22Rv1 (cell line): ENCODE measurements at regions not wholly inside any gene's neighbourhood (a gene's known extent, or its start where the extent isn't known, plus 50 kb on each side); places are given as distances from the start of the nearest gene placed in this dataset.
"Not testable (repeated sequence)": the region's sequence is repeated elsewhere in the genome, so short reads cannot be mapped to it uniquely, and the experiment has no call there.

Source experiments
- CTCF ChIP-seq: fragments of 450-650 bp; IDR thresholded peaks from 2 replicates; pipeline ENCODE4 v1.5.1; 2017; ENCODE audit warnings: mild to moderate bottlenecking
- ZFX ChIP-seq: fragments of 450-650 bp; IDR thresholded peaks from 2 replicates; pipeline ENCODE4 v1.6.1; 2017; ENCODE audit warnings: antibody characterized with exemption, borderline replicate concordance

GRCh38 chr7:68630914-68631313 lies 967.4 kb upstream of the AUTS2 start:
- not testable (repeated sequence) for TF ChIP-seq CTCF, ZFX
